SK-N-SH (cell line): ENCODE measurements at regions not wholly inside any gene's neighbourhood (a gene's known extent, or its start where the extent isn't known, plus 50 kb on each side); places are given as distances from the start of the nearest gene placed in this dataset.

ENCODE experiments used
- CTCF ChIA-PET: fragments of 300-600, 350-600 bp; formaldehyde crosslinking; extraction: SDS; loops from one replicate; lab custom pipeline; 2021; lab: Yijun Ruan, JAX
- POLR2A ChIA-PET: fragments of 350-600 bp; sonication (Branson Sonifier 250); formaldehyde crosslinking; extraction: SDS; loops from one replicate; lab custom pipeline; 2020; ENCODE audit warnings: antibody characterized with exemption, inconsistent platforms; lab: Yijun Ruan, JAX
- DNase-seq: peaks from one replicate; pipeline ENCODE4 v3.0.0; 2012
- H2AFZ ChIP-seq: fragments of 200-600 bp; sonication (generic); 2 replicates; pipeline ENCODE4 v1.8.1; 2016; ENCODE audit warnings: antibody characterized with exemption, mild to moderate bottlenecking, low read depth
- H3F3A ChIP-seq: fragments of 200-600 bp; sonication (generic); replicated peaks from 2 replicates; pipeline ENCODE3; 2016; ENCODE audit warnings: antibody characterized with exemption, mild to moderate bottlenecking; ENCODE audit not compliant: insufficient read depth
- H3K27ac ChIP-seq, 2 experiments: fragments of 200-500 bp in 1 of 2; fragments of 200-600 bp in 1 of 2; sonication (Bioruptor generic) in 1 of 2; sonication (generic), shearing (Covaris generic) in 1 of 2; 2 replicates each; pipeline versions ENCODE4 v1.5.1 to v1.6.1; 2014 to 2016; ENCODE audit warnings: low read depth in 2 of 2, inconsistent platforms in 1 of 2, low read length in 1 of 2, mild to moderate bottlenecking in 1 of 2, mixed read lengths in 1 of 2
- H3K27me3 ChIP-seq: fragments of 200-600 bp; sonication (generic), shearing (Covaris generic); 2 replicates; pipeline ENCODE4 v1.6.1; 2016; ENCODE audit warnings: mixed run types; ENCODE audit not compliant: insufficient read depth
- H3K36me3 ChIP-seq, 2 experiments: fragments of 200-500 bp in 1 of 2; fragments of 200-600 bp in 1 of 2; sonication (Bioruptor generic) in 1 of 2; sonication (generic) in 1 of 2; replicated peaks in 1 of 2; 2 replicates each; pipeline versions ENCODE3 to v1.5.1; 2014 to 2016; ENCODE audit warnings: low read length in 1 of 2, mild to moderate bottlenecking in 1 of 2; ENCODE audit not compliant: insufficient read depth in 2 of 2, control insufficient read depth in 1 of 2
- H3K4me1 ChIP-seq, 2 experiments: fragments of 200-500 bp in 1 of 2; fragments of 200-600 bp in 1 of 2; sonication (Bioruptor generic) in 1 of 2; sonication (generic), shearing (Covaris generic) in 1 of 2; 2 replicates each; pipeline versions ENCODE4 v1.5.1 to v1.6.1; 2014 to 2016; ENCODE audit warnings: low read depth in 1 of 2, low read length in 1 of 2, mixed run types in 1 of 2; ENCODE audit not compliant: insufficient read depth in 2 of 2, control insufficient read depth in 1 of 2
- H3K4me2 ChIP-seq: fragments of 200-600 bp; sonication (generic), shearing (Covaris generic); 2 replicates; pipeline ENCODE4 v1.6.1; 2017; ENCODE audit warnings: mixed run types
- H3K4me3 ChIP-seq, 2 experiments: fragments of 200-500 bp in 1 of 2; fragments of 200-600 bp in 1 of 2; sonication (Bioruptor generic) in 1 of 2; sonication (generic), shearing (Covaris generic) in 1 of 2; 2 replicates each; pipeline versions ENCODE4 v1.5.1 to v1.8.1; 2014 to 2016; ENCODE audit warnings: low read depth in 2 of 2, inconsistent platforms in 1 of 2, low read length in 1 of 2, mild to moderate bottlenecking in 1 of 2, mixed read lengths in 1 of 2, moderate library complexity in 1 of 2
- H3K79me2 ChIP-seq: fragments of 200-600 bp; sonication (generic); 2 replicates; pipeline ENCODE4 v1.8.1; 2017; ENCODE audit warnings: mild to moderate bottlenecking; ENCODE audit not compliant: insufficient read depth
- H3K9ac ChIP-seq: fragments of 200-600 bp; sonication (generic); 2 replicates; pipeline ENCODE4 v1.6.1; 2017; ENCODE audit warnings: mixed run types
- H3K9me2 ChIP-seq: fragments of 200-600 bp; sonication (generic); 2 replicates; pipeline ENCODE4 v1.6.1; 2017; ENCODE audit warnings: mixed run types
- H3K9me3 ChIP-seq: fragments of 200-600 bp; sonication (generic); 2 replicates; pipeline ENCODE4 v1.6.1; 2017; ENCODE audit warnings: mixed run types, mild to moderate bottlenecking, moderate library complexity
- H4K20me1 ChIP-seq: fragments of 200-600 bp; sonication (generic); 2 replicates; pipeline ENCODE4 v1.6.1; 2017; ENCODE audit warnings: mild to moderate bottlenecking, mixed run types; ENCODE audit not compliant: insufficient read depth
- ELF1 ChIP-seq: IDR thresholded peaks from 2 replicates; pipeline ENCODE4 v1.4.0; 2012
- EP300 ChIP-seq, 2 experiments: IDR thresholded peaks; 2 replicates each; pipeline versions ENCODE4 v1.4.0 to v1.6.1; 2012; ENCODE audit warnings: borderline replicate concordance in 1 of 2, low read depth in 1 of 2, low read length in 1 of 2
- EZH2phosphoT487 ChIP-seq: fragments of 200-600 bp; sonication (generic); IDR thresholded peaks from 2 replicates; pipeline ENCODE4 v1.6.1; 2017; ENCODE audit warnings: low read depth, mixed run types, mild to moderate bottlenecking, antibody characterized with exemption, moderate library complexity, borderline replicate concordance
- FOXJ3 ChIP-seq: sonication (generic); formaldehyde crosslinking; IDR thresholded peaks from 2 replicates; pipeline ENCODE4 v1.5.1; 2020; ENCODE audit warnings: mild to moderate bottlenecking, missing genetic modification reagents
- GABPA ChIP-seq: IDR thresholded peaks from 2 replicates; pipeline ENCODE4 v1.4.0; 2012; ENCODE audit warnings: low read depth, mild to moderate bottlenecking
- GATA2 ChIP-seq: sonication (generic); formaldehyde crosslinking; IDR thresholded peaks from 2 replicates; pipeline ENCODE4 v1.5.0; 2020; ENCODE audit warnings: mild to moderate bottlenecking, missing genetic modification reagents
- JUND ChIP-seq: IDR thresholded peaks from 2 replicates; pipeline ENCODE4 v1.4.0; 2012
- MEF2A ChIP-seq: IDR thresholded peaks from 2 replicates; pipeline ENCODE4 v1.4.0; 2012; ENCODE audit warnings: low read depth, borderline replicate concordance
- MXI1 ChIP-seq: IDR thresholded peaks from 2 replicates; pipeline ENCODE4 v1.6.1; 2012; ENCODE audit warnings: mild to moderate bottlenecking, low read depth, low read length, improper control_type of control experiment
- NFIC ChIP-seq: IDR thresholded peaks from 2 replicates; pipeline ENCODE4 v1.4.0; 2012; ENCODE audit warnings: borderline replicate concordance
- RCOR1 ChIP-seq: fragments of 150-350 bp; IDR thresholded peaks from 2 replicates; pipeline ENCODE4 v1.6.1; 2017; ENCODE audit warnings: antibody characterized with exemption, low read length
- RFX5 ChIP-seq: IDR thresholded peaks from 2 replicates; pipeline ENCODE4 v1.6.1; 2012; ENCODE audit warnings: mild to moderate bottlenecking, improper control_type of control experiment, low read length
- RXRA ChIP-seq: IDR thresholded peaks from 2 replicates; pipeline ENCODE4 v1.4.0; 2012; ENCODE audit warnings: low read depth, mild to moderate bottlenecking, borderline replicate concordance
- SMC3 ChIP-seq: IDR thresholded peaks from 2 replicates; pipeline ENCODE4 v1.6.1; 2012; ENCODE audit warnings: low read depth, low read length, improper control_type of control experiment
- TCF12 ChIP-seq: IDR thresholded peaks from 2 replicates; pipeline ENCODE4 v1.4.0; 2012
- TEAD4 ChIP-seq: IDR thresholded peaks from 2 replicates; pipeline ENCODE4 v1.4.0; 2012; ENCODE audit warnings: mild to moderate bottlenecking, borderline replicate concordance; ENCODE audit not compliant: insufficient read depth
- YY1 ChIP-seq: IDR thresholded peaks from 2 replicates; pipeline ENCODE4 v1.4.0; 2012; ENCODE audit warnings: low read depth, mild to moderate bottlenecking
- WGBS: methylation state at CpG from one replicate; pipeline ENCODE4 v1.1.6; 2017; ENCODE audit warnings: low lambda C conversion rate; 5-methylcytosine and 5-hydroxymethylcytosine counted together
- TF ChIP-seq, protein P1 (sequence below): IDR thresholded peaks from 2 replicates; pipeline ENCODE4 v1.4.0; 2012; ENCODE audit warnings: low read depth, borderline replicate concordance
- TF ChIP-seq, protein P2 (sequence below): fragments of 200-600 bp; sonication (generic); IDR thresholded peaks from 2 replicates; pipeline ENCODE4 v1.6.1; 2017; ENCODE audit warnings: antibody characterized with exemption, mild to moderate bottlenecking, moderate library complexity
- TF ChIP-seq, protein P3 (sequence below): IDR thresholded peaks from 2 replicates; pipeline ENCODE4; 2012

DNA sequence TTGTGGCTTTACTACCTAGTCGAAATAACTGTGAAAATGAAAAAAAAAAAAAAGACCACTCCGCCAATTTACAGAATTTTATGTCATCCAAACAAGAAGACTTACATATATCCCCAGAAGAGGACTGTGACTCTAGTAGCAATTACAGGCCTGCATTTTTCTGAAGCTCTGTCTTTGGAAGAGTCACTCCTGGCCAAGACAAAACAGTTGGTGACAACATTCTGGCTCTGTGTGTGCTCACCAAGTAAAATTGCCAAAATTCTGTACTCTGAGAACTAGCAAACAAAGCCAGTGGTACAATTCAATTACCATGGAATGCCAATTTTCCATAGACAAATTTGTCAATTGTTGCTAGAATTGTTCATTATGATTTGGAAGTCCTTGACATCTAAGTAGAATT lies 311.1 kb downstream of the PDGFC start:
- Histone ChIP-seq H4K20me1 (no peaks in the 10 kb centered on the region), H3K9ac (no peak overlapping the region), H2AFZ (no peak overlapping the region), H3K4me3 (no peak overlapping the region), H3K4me1 (peaks cover 0 to 11% of the 10 kb centered on the region in 2 experiments; a peak in 2 of 4 replicates), H3K4me2 (no peak overlapping the region; the same call in 1 of the 2 replicates), H3F3A (peaks cover 14% of the 10 kb centered on the region), H3K27ac (no peak overlapping the region), H3K9me3 (no peaks in the 10 kb centered on the region), H3K79me2 (no peaks in the 10 kb centered on the region)
- ChIA-PET POLR2A (no interaction called here), CTCF (no interaction called here)
- WGBS: 46% methylated on average over 2 of the region's 2 CpGs
- no peak for DNase-seq
- TF ChIP-seq EZH2phosphoT487 (no peak), RXRA (no peak), RCOR1 (no peak), YY1 (no peak), SMC3 (no peak), MEF2A (no peak), MXI1 (no peak), GABPA (no peak), TCF12 (no peak), EP300 (IDR thresholded peaks at IDR 0.05; ENCODE audit: borderline replicate concordance in 1 of 2, low read depth in 1 of 2, low read length in 1 of 2) (no peak), ELF1 (no peak), TEAD4 (no peak), NFIC (no peak), GATA2 (CRISPR knock-in tag) (no peak), JUND (no peak), RFX5 (no peak), FOXJ3 (CRISPR knock-in tag) (no peak)
- TF ChIP-seq, protein P1, sequence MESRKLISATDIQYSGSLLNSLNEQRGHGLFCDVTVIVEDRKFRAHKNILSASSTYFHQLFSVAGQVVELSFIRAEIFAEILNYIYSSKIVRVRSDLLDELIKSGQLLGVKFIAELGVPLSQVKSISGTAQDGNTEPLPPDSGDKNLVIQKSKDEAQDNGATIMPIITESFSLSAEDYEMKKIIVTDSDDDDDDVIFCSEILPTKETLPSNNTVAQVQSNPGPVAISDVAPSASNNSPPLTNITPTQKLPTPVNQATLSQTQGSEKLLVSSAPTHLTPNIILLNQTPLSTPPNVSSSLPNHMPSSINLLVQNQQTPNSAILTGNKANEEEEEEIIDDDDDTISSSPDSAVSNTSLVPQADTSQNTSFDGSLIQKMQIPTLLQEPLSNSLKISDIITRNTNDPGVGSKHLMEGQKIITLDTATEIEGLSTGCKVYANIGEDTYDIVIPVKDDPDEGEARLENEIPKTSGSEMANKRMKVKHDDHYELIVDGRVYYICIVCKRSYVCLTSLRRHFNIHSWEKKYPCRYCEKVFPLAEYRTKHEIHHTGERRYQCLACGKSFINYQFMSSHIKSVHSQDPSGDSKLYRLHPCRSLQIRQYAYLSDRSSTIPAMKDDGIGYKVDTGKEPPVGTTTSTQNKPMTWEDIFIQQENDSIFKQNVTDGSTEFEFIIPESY: no peak
- TF ChIP-seq, protein P2, sequence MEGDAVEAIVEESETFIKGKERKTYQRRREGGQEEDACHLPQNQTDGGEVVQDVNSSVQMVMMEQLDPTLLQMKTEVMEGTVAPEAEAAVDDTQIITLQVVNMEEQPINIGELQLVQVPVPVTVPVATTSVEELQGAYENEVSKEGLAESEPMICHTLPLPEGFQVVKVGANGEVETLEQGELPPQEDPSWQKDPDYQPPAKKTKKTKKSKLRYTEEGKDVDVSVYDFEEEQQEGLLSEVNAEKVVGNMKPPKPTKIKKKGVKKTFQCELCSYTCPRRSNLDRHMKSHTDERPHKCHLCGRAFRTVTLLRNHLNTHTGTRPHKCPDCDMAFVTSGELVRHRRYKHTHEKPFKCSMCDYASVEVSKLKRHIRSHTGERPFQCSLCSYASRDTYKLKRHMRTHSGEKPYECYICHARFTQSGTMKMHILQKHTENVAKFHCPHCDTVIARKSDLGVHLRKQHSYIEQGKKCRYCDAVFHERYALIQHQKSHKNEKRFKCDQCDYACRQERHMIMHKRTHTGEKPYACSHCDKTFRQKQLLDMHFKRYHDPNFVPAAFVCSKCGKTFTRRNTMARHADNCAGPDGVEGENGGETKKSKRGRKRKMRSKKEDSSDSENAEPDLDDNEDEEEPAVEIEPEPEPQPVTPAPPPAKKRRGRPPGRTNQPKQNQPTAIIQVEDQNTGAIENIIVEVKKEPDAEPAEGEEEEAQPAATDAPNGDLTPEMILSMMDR: no peak
- TF ChIP-seq, protein P3, sequence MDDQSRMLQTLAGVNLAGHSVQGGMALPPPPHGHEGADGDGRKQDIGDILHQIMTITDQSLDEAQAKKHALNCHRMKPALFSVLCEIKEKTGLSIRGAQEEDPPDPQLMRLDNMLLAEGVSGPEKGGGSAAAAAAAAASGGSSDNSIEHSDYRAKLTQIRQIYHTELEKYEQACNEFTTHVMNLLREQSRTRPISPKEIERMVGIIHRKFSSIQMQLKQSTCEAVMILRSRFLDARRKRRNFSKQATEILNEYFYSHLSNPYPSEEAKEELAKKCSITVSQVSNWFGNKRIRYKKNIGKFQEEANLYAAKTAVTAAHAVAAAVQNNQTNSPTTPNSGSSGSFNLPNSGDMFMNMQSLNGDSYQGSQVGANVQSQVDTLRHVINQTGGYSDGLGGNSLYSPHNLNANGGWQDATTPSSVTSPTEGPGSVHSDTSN: no peak
- TF ChIP-seq, all 33 proteins: peak for 0
- Histone ChIP-seq H3K36me3 (no peaks in the 10 kb centered on the region), H3K9me2 (no peaks in the 10 kb centered on the region), H3K27me3 (no peaks in the 10 kb centered on the region)
